ENCODE measurements at regions not wholly inside any gene's neighbourhood (a gene's known extent, or its start where the extent isn't known, plus 50 kb on each side); places are given as distances from the start of the nearest gene placed in this dataset.

DNA sequence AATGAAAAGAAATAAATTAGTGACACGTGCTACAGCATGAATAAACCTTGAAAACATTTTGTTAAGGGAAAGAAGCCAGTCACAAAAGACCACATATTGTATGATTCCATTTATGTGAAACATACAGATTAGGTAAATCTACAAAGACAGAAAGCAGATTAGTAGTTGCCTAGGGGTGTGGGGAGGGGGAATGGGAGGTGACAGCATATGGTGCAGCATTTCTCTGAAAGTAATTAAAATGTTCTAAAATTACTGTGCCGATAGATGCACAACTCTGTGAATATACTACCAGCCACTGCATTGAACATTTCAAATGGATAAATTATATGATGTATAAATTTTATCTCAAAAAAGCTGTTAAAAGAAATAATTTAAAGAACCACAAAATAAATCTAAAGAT, 161.0 kb downstream of the TRIB2 start:
- H3K4me3 ChIP-seq (ENCODE audit: low read depth, low read length) = no peak overlapping the region
- in situ Hi-C loops (cut with HindIII; ENCODE audit: low sequenced_read_pairs) = no loop called here
- TF ChIP-seq, protein P1, sequence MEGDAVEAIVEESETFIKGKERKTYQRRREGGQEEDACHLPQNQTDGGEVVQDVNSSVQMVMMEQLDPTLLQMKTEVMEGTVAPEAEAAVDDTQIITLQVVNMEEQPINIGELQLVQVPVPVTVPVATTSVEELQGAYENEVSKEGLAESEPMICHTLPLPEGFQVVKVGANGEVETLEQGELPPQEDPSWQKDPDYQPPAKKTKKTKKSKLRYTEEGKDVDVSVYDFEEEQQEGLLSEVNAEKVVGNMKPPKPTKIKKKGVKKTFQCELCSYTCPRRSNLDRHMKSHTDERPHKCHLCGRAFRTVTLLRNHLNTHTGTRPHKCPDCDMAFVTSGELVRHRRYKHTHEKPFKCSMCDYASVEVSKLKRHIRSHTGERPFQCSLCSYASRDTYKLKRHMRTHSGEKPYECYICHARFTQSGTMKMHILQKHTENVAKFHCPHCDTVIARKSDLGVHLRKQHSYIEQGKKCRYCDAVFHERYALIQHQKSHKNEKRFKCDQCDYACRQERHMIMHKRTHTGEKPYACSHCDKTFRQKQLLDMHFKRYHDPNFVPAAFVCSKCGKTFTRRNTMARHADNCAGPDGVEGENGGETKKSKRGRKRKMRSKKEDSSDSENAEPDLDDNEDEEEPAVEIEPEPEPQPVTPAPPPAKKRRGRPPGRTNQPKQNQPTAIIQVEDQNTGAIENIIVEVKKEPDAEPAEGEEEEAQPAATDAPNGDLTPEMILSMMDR (IDR thresholded peaks at IDR 0.05; ENCODE audit: low read depth, low read length, missing control alignments) = no peak
- no peak for DNase-seq (ENCODE audit: low read depth)

DNA sequence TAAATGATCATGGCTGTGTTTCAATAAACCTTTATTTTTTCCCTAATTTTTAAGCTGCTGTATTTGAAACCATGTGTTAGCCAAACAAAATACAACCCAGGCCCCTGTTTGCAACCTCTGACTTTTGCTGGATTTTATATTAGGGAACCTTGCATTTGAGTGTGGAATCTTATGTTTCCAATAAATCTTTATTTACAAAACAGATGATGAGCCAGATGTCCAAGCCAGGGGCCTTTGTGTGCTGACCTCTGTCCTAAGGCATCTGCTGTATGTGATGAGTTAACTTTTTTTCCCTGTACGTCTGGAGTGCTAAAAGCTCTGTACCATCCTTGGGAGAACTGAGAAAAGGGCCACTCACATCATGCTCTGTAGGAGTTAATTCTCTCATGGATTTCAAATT, 162.9 kb downstream of the TRIB2 start:
- in situ Hi-C loops (cut with HindIII; ENCODE audit: low sequenced_read_pairs) = no loop called here
- TF ChIP-seq, protein P1 (IDR thresholded peaks at IDR 0.05; ENCODE audit: low read depth, low read length, missing control alignments) = no peak
- DNase-seq (ENCODE audit: low read depth) = no peak

DNA sequence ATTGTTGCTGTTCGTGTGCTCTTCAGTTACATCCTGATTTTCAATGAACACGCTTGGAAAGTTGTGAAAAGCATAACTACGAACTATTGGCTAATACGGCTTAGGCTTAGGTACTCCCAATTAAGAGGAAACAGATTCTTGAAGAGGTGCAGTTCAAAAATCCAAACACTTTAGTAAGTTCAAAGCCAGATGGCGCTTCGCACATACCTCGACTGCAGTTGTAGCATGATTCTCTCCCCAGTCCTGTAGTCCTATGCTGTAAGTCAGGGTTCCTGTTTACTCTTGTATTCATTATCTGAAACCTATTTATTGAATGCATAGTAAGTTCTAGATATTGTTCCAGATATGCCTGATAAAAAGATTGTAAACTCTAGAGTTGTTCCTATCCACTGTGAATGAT, 165.2 kb downstream of the TRIB2 start:
- in situ Hi-C loops (cut with HindIII; ENCODE audit: low sequenced_read_pairs) = no loop called here
- TF ChIP-seq, protein P1 (IDR thresholded peaks at IDR 0.05; ENCODE audit: low read depth, low read length, missing control alignments) = no peak
- no peak for DNase-seq (ENCODE audit: low read depth)
- H3K4me3 ChIP-seq (ENCODE audit: low read depth, low read length) = no peak overlapping the region

More for the DNA sequence above, 162.9 kb downstream of the TRIB2 start:
- H3K4me3 ChIP-seq (ENCODE audit: low read depth, low read length) = no peak overlapping the region

DNA sequence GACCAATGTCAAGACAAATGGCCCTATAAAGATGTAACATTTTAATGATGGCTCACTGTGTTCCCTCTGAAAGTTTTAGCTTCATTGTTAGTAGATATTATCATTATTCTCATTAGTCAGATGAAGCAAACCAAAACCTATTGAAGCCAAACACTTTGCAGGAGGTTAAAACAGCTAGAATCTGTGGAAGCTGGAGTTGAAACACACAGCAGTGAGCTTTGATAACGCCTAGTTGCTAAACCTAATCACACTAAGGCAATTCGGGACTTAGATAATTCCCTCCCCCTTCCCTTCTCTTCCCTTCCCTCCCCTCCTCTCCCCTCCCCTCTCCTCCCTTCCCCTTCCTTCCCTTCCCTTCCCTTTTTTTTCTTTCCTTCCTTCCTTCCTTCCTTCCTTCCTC, 165.7 kb downstream of the TRIB2 start:
- in situ Hi-C loops (cut with HindIII; ENCODE audit: low sequenced_read_pairs) = no loop called here
- no peak for DNase-seq (ENCODE audit: low read depth)
- H3K4me3 ChIP-seq (ENCODE audit: low read depth, low read length) = no peak overlapping the region
- TF ChIP-seq, protein P1 (IDR thresholded peaks at IDR 0.05; ENCODE audit: low read depth, low read length, missing control alignments) = no peak

DNA sequence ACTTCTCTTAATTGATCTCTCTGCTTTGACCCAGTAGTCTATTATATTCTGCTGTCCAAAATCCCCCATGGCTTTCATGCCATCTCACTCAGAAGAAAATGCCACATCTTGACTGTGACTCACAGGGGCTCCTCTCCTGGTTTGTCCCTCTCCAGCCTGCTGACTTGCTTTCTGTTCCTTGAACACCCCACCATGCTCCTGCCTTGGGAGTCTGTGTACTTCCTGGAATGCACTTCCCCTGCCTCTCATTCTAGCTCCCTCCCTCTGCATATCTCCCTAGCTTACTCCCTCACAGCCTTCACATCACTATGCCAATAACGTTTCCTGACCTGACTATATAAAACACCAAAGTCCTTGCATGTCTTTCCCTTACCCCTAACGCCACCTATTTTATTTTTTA, 167.2 kb downstream of the TRIB2 start:
- in situ Hi-C loops (cut with HindIII; ENCODE audit: low sequenced_read_pairs) = no loop called here
- TF ChIP-seq, protein P1 (IDR thresholded peaks at IDR 0.05; ENCODE audit: low read depth, low read length, missing control alignments) = no peak
- no peak for DNase-seq (ENCODE audit: low read depth)
- H3K4me3 ChIP-seq (ENCODE audit: low read depth, low read length) = no peak overlapping the region

DNA sequence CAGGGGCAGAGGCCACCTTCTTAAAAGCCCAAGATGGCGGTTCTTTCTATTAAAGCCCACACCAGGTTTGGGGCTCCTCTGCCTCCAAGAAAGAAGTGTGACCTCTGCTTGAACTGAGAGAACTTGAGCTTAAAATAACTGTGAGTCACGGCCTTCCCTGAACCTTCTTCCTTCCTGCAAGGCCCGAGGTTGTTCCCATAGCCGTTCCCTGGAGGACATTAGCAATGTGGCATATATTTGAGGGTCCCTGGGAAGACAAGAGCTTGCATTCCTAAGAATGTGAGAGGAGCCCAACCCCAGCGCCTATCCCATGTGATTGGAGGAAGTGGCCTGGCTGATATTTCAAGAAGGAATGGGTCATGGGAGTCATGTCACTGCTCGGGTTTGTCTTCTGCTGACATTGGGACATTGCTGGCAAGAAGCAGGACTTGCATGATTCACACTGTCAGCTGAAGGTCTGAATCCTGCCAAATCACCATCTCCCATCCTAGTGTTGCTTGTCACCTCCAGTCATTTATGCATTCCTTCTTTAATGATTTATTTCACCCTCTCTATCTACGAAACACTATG, 168.1 kb downstream of the TRIB2 start:
- in situ Hi-C loops (cut with HindIII; ENCODE audit: low sequenced_read_pairs) = no loop called here
- TF ChIP-seq, protein P1 (IDR thresholded peaks at IDR 0.05; ENCODE audit: low read depth, low read length, missing control alignments) = no peak
- DNase-seq (ENCODE audit: low read depth) = peak; percentile 13
- H3K4me3 ChIP-seq (ENCODE audit: low read depth, low read length) = no peak overlapping the region

All from astrocyte of the cerebellum (primary cell).